Activated CD4-positive, alpha-beta T cell treated with anti-CD3 and anti-CD28 coated beads, Interleukin-2, amount 50 U/mL, for 24 hours (primary cell): ENCODE measurements at regions not wholly inside any gene's neighbourhood (a gene's known extent, or its start where the extent isn't known, plus 50 kb on each side); places are given as distances from the start of the nearest gene placed in this dataset.

Experiments
- DNase-seq, 2 donors: peaks; one replicate each; pipeline ENCODE4 v3.0.0-alpha.2; 2020; ENCODE audit warnings: low read depth in 1 of 2, low spot score in 1 of 2

GRCh38 chr16:65869261-65869660 lies 497.2 kb upstream of the CDH5 start:
- DNase-seq, result no peak

- DNase-seq, result no peak
Measured at GRCh38 chr16:65867276-65867960, 499.1 kb upstream of the CDH5 start.

GRCh38 chr16:65863236-65863635 lies 503.3 kb upstream of the CDH5 start:
- DNase-seq, result no peak

GRCh38 chr16:65861131-65861731 lies 505.3 kb upstream of the CDH5 start:
- no peak for DNase-seq

GRCh38 chr16:65855171-65856145 lies 511.0 kb upstream of the CDH5 start:
- DNase-seq, result no peak

GRCh38 chr16:65846210-65846602 lies 520.3 kb upstream of the CDH5 start:
- no peak for DNase-seq

GRCh38 chr16:65845466-65846209 lies 520.9 kb upstream of the CDH5 start:
- no peak for DNase-seq

- DNase-seq, result no peak
Measured at GRCh38 chr16:65843941-65844340, 522.5 kb upstream of the CDH5 start.

- DNase-seq, result no peak
Measured at GRCh38 chr16:65842067-65842466, 524.4 kb upstream of the CDH5 start.

GRCh38 chr16:65838001-65838400 lies 528.5 kb upstream of the CDH5 start:
- no peak for DNase-seq

GRCh38 chr16:65837464-65837863 lies 529.0 kb upstream of the CDH5 start:
- no peak for DNase-seq

GRCh38 chr16:65834688-65835087 lies 531.8 kb upstream of the CDH5 start:
- no peak for DNase-seq

GRCh38 chr16:65833171-65833871 lies 533.2 kb upstream of the CDH5 start:
- DNase-seq, result no peak

- no peak for DNase-seq
Measured at GRCh38 chr16:65832679-65833078, 533.8 kb upstream of the CDH5 start.

GRCh38 chr16:65831903-65832666 lies 534.4 kb upstream of the CDH5 start:
- no peak for DNase-seq

- no peak for DNase-seq
Measured at GRCh38 chr16:65829076-65829475, 537.4 kb upstream of the CDH5 start.

- no peak for DNase-seq
Measured at GRCh38 chr16:65828296-65828695, 538.2 kb upstream of the CDH5 start.

GRCh38 chr16:65827231-65827630 lies 539.3 kb upstream of the CDH5 start:
- DNase-seq, result no peak

GRCh38 chr16:65825191-65825856 lies 541.2 kb upstream of the CDH5 start:
- DNase-seq, result no peak
